ENCODE measurements at regions not wholly inside any gene's neighbourhood (a gene's known extent, or its start where the extent isn't known, plus 50 kb on each side); places are given as distances from the start of the nearest gene placed in this dataset.

- DNase-seq (ENCODE audit: low read depth, low spot score): no peak
- H3K4me3 ChIP-seq (ENCODE audit: low read length): no peak overlapping the region
Measured at GRCh38 chr3:189446959-189447560, 184.1 kb upstream of the TP63 start.

GRCh38 chr3:189449084-189449483, 182.1 kb upstream of the TP63 start:
- no peak for DNase-seq (ENCODE audit: low read depth, low spot score)
- H3K4me3 ChIP-seq (ENCODE audit: low read length): no peak overlapping the region

- no peak overlapping the region for H3K4me3 ChIP-seq (ENCODE audit: low read length)
- DNase-seq (ENCODE audit: low read depth, low spot score): no peak
Measured at GRCh38 chr3:189455009-189455408, 176.2 kb upstream of the TP63 start.

- DNase-seq (ENCODE audit: low read depth, low spot score): no peak
- no peak overlapping the region for H3K4me3 ChIP-seq (ENCODE audit: low read length)
Measured at GRCh38 chr3:189455641-189456417, 175.4 kb upstream of the TP63 start.

GRCh38 chr3:189457201-189457607, 174.0 kb upstream of the TP63 start:
- no peak for DNase-seq (ENCODE audit: low read depth, low spot score)
- H3K4me3 ChIP-seq (ENCODE audit: low read length): no peak overlapping the region

- H3K4me3 ChIP-seq (ENCODE audit: low read length): no peak overlapping the region
- no peak for DNase-seq (ENCODE audit: low read depth, low spot score)
Measured at GRCh38 chr3:189457631-189458412, 173.4 kb upstream of the TP63 start.

- no peak for DNase-seq (ENCODE audit: low read depth, low spot score)
- H3K4me3 ChIP-seq (ENCODE audit: low read length): no peak overlapping the region
Measured at GRCh38 chr3:189458528-189458927, 172.7 kb upstream of the TP63 start.

GRCh38 chr3:189459231-189459630, 172.0 kb upstream of the TP63 start:
- DNase-seq (ENCODE audit: low read depth, low spot score): no peak
- H3K4me3 ChIP-seq (ENCODE audit: low read length): no peak overlapping the region

GRCh38 chr3:189460511-189460910, 170.7 kb upstream of the TP63 start:
- no peak for DNase-seq (ENCODE audit: low read depth, low spot score)
- no peak overlapping the region for H3K4me3 ChIP-seq (ENCODE audit: low read length)

GRCh38 chr3:189464799-189465198, 166.4 kb upstream of the TP63 start:
- DNase-seq (ENCODE audit: low read depth, low spot score): no peak
- H3K4me3 ChIP-seq (ENCODE audit: low read length): no peak overlapping the region

- no peak for DNase-seq (ENCODE audit: low read depth, low spot score)
- no peak overlapping the region for H3K4me3 ChIP-seq (ENCODE audit: low read length)
Measured at GRCh38 chr3:189466004-189466403, 165.2 kb upstream of the TP63 start.

- no peak for DNase-seq (ENCODE audit: low read depth, low spot score)
Measured at GRCh38 chr3:189467451-189467850, 163.7 kb upstream of the TP63 start.

GRCh38 chr3:189474944-189475343, 156.2 kb upstream of the TP63 start:
- H3K4me3 ChIP-seq (ENCODE audit: low read length): no peak overlapping the region
- DNase-seq (ENCODE audit: low read depth, low spot score): no peak

More at GRCh38 chr3:189467451-189467850, 163.7 kb upstream of the TP63 start:
- no peak overlapping the region for H3K4me3 ChIP-seq (ENCODE audit: low read length)

GRCh38 chr3:189477614-189478013, 153.6 kb upstream of the TP63 start:
- no peak for DNase-seq (ENCODE audit: low read depth, low spot score)
- no peak overlapping the region for H3K4me3 ChIP-seq (ENCODE audit: low read length)

- no peak overlapping the region for H3K4me3 ChIP-seq (ENCODE audit: low read length)
- no peak for DNase-seq (ENCODE audit: low read depth, low spot score)
Measured at GRCh38 chr3:189486556-189486955, 144.6 kb upstream of the TP63 start.

- H3K4me3 ChIP-seq (ENCODE audit: low read length): no peak overlapping the region
- DNase-seq (ENCODE audit: low read depth, low spot score): no peak
Measured at GRCh38 chr3:189488241-189488767, 142.9 kb upstream of the TP63 start.

- H3K4me3 ChIP-seq (ENCODE audit: low read length): no peak overlapping the region
- DNase-seq (ENCODE audit: low read depth, low spot score): no peak
Measured at GRCh38 chr3:189490337-189490736, 140.9 kb upstream of the TP63 start.

- DNase-seq (ENCODE audit: low read depth, low spot score): no peak
Measured at GRCh38 chr3:189490749-189491148, 140.4 kb upstream of the TP63 start.

GRCh38 chr3:189491831-189492230, 139.4 kb upstream of the TP63 start:
- DNase-seq (ENCODE audit: low read depth, low spot score): no peak
- no peak overlapping the region for H3K4me3 ChIP-seq (ENCODE audit: low read length)

More at GRCh38 chr3:189490749-189491148, 140.4 kb upstream of the TP63 start:
- H3K4me3 ChIP-seq (ENCODE audit: low read length): no peak overlapping the region

GRCh38 chr3:189493271-189493670, 137.9 kb upstream of the TP63 start:
- DNase-seq (ENCODE audit: low read depth, low spot score): no peak
- no peak overlapping the region for H3K4me3 ChIP-seq (ENCODE audit: low read length)

Data from Jurkat, Clone E6-1 (cell line).